HG03432 (cell line): ENCODE measurements at regions not wholly inside any gene's neighbourhood (a gene's known extent, or its start where the extent isn't known, plus 50 kb on each side); places are given as distances from the start of the nearest gene placed in this dataset.

ENCODE experiments used
- ATAC-seq: cut with Tn5 transposase; IDR thresholded peaks from one replicate; pipeline ENCODE4 v1.9.1; 2021; ENCODE audit warnings: mild to moderate bottlenecking, moderate library complexity; ENCODE audit not compliant: unreplicated experiment

- no peak for ATAC-seq
Observed at GRCh38 chr2:129738799-129739198, 240.7 kb upstream of the RAB6C start.

- no peak for ATAC-seq
Observed at GRCh38 chr2:129740504-129740903, 239.0 kb upstream of the RAB6C start.

- no peak for ATAC-seq
Observed at GRCh38 chr2:129741165-129741564, 238.3 kb upstream of the RAB6C start.

DNA sequence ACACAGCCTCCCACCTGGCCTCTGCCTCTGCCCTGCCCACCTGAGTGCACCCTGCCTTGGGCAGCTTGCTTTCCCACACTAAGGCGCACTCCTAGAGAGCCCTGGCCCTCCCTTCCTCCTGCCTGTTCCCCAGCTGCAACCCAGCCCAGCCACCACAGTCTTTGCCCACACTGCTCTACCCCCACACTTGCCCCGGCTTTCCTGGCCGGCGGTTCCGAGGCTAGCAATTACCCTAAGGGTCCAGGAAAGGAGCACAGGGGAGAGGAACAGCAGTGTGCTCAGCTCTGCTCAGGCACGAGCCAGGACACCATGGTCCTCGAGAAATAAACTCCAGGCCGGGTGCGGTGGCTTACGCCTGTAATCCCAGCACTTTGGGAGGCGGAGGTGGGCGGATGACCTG, 237.8 kb upstream of the RAB6C start:
- ATAC-seq: no peak

- no peak for ATAC-seq
Observed at GRCh38 chr2:129742415-129743180, 236.9 kb upstream of the RAB6C start.

GRCh38 chr2:129744141-129744540, 235.3 kb upstream of the RAB6C start:
- no peak for ATAC-seq

DNA sequence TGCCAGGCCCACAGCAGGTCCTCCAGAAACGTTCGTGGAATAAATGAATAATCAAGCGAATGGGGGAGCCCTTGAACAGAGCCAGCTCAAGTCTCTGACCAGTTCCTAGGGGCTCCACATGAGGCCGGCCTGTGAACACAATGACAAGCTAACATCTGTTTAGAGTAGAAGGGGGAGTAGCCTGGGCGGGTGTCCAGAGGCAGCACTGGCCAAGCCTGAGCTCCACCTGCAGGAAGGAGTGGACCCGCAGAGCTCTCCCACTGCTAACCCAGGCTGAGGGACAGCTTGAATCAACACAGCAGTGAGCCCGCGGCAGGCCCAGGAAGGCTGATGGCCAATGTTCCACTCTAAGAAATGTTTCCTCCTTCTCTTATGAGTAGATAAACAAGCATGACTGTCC, 234.8 kb upstream of the RAB6C start:
- no peak for ATAC-seq

- ATAC-seq: no peak
Observed at GRCh38 chr2:129747500-129748125, 231.9 kb upstream of the RAB6C start.

DNA sequence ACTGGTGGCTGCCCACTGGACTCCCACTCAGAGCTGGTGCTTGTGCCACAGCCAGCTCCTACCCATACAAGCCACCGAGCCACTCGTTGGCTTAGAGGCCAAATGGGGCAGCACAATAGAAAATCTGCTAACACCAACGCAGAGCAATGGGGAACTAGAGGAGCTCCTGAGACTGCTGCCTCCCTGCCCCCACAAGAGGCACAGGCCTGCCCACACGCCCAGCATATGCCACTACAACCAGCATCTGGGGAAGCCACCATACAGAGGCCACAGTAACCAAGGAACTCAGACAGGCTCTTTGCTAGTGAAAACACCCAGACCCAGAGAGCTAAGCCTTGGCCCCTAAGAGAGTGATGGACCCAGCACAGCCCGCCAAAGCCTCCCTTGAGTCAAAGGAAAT, 231.2 kb upstream of the RAB6C start:
- ATAC-seq: no peak

- no peak for ATAC-seq
Observed at GRCh38 chr2:129748653-129749052, 230.8 kb upstream of the RAB6C start.

- ATAC-seq: no peak
Observed at GRCh38 chr2:129751409-129751808, 228.1 kb upstream of the RAB6C start.

DNA sequence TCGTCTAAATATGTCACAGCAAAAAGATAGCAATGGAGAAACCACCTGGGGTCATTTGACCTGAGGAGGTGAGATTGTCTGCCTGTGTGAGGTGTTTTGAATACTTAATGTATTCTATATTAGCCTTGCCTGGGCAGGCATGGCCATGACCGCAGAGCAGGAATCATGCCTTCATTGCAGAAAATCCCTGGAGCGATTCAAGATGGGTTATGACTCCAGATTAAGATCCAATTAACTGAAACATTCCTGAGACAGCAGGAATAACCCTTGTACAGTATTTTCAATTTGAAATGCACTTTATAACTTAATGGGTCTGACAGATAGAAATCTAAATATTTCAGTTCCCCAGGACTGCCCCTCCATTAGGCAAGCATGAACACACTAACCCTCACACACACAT, 227.3 kb upstream of the RAB6C start:
- ATAC-seq: no peak

DNA sequence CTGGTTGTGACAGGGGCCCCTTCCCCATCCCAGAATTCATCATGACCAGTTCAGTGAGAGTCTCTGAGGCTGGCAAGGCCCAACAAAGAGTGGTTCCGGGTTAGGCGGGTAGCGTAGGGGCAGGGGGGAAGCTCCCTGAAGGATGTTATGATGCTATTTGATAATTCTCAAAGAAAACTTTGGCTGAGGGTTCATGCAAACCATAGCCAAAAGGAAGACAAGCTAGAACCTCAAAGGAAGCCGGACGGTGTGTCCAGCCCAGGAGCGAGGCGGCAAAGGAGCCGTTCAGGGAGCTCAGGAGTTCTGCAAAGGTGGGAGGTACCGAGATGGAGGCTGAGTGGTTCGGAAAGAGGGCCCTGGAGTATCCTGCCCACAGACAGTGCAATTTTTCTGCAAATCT, 226.8 kb upstream of the RAB6C start:
- no peak for ATAC-seq

GRCh38 chr2:129753261-129753660, 226.2 kb upstream of the RAB6C start:
- no peak for ATAC-seq

DNA sequence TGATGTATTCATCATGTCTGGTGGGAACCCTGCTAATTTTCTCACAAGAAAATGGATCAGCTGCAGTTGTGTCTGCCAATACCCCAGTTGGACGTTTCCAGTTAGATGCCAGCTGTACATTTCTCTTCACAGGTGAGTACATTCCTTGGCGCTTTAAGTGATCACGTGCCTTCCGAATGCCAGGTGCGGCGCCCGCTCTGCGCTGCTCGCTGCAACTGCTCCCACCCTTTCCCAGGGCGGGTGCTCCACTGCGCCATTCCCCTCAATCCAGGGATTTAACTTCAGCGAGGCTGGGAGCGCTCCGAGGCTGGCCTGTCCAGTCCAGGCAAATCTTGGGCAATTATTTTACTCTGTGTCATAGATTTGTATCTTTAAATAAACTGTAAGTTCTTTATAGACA, 225.0 kb upstream of the RAB6C start:
- ATAC-seq: no peak

DNA sequence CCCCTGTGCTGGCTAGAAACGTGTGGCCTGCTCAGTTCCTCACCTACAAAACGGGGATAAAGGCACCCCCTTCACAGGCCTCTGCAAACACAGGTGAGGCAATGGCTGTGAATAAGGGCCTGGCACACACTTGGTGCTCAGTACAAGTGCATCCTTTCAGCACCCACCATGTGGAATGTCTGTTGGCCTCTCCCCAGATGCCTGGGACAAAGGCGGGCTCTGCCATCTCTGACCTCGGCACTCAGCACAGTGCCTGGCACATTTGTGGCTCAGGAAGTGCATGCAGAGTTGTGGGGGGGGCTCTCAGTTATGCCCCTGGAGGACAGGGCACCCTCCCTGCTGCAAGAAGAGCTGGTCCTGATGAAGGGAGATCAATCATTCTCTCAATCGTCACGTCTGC, 224.6 kb upstream of the RAB6C start:
- no peak for ATAC-seq

DNA sequence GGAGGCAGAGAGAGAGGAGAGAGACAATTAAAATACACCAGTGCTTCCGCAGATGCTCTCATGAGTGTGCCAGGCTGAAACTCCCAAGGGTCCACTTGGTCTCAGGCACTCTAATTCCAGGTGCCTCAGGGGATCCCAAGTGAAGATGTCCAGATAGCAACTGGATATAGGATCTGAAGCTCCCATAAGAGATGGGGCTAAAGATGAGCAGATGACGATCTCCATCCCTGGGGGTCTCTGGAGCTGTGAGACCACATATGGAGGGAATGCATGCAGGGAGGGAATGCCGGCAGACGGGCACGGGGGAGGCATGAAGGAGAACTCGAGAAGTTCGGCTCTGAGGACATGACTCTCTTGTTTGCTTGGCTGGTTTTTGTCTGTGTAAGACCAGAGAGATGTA, 223.7 kb upstream of the RAB6C start:
- ATAC-seq: no peak

- no peak for ATAC-seq
Observed at GRCh38 chr2:129756276-129756675, 223.2 kb upstream of the RAB6C start.

GRCh38 chr2:129757366-129757914, 222.0 kb upstream of the RAB6C start:
- ATAC-seq: no peak

GRCh38 chr2:129757915-129758783, 221.3 kb upstream of the RAB6C start:
- no peak for ATAC-seq

- no peak for ATAC-seq
Observed at GRCh38 chr2:129758784-129759471, 220.5 kb upstream of the RAB6C start.
